ENCODE measurements at regions not wholly inside any gene's neighbourhood (a gene's known extent, or its start where the extent isn't known, plus 50 kb on each side); places are given as distances from the start of the nearest gene placed in this dataset.

- TF ChIP-seq CTCF (IDR thresholded peaks at IDR 0.05) = no peak
- H3K27me3 Mint-ChIP-seq (ENCODE audit: insufficient read depth) = peaks cover 5% of the 10 kb centered on the region; the same call in 1 of the 2 replicates
- H3K36me3 Mint-ChIP-seq (ENCODE audit: low read depth) = no peaks in the 10 kb centered on the region
- no peak for DNase-seq
- H3K27ac Mint-ChIP-seq = no peak overlapping the region
- no peaks in the 10 kb centered on the region for H3K9me3 Mint-ChIP-seq
- H3K4me1 Mint-ChIP-seq (ENCODE audit: low read depth) = peaks cover 8% of the 10 kb centered on the region; the same call in 1 of the 2 replicates
- no peak overlapping the region for H3K4me3 Mint-ChIP-seq
These were observed 301.5 kb upstream of the MGAT5 start for GRCh38 chr2:133952420-133952819.

- TF ChIP-seq CTCF (IDR thresholded peaks at IDR 0.05) = no peak
- Mint-ChIP-seq H3K4me1 (ENCODE audit: low read depth) (peaks cover 8% of the 10 kb centered on the region; the same call in 1 of the 2 replicates), H3K27ac (no peak overlapping the region), H3K27me3 (ENCODE audit: insufficient read depth) (peaks cover 5% of the 10 kb centered on the region; the same call in 1 of the 2 replicates), H3K36me3 (ENCODE audit: low read depth) (no peaks in the 10 kb centered on the region), H3K9me3 (no peaks in the 10 kb centered on the region), H3K4me3 (no peak overlapping the region)
- no peak for DNase-seq
These were observed 301.0 kb upstream of the MGAT5 start for GRCh38 chr2:133952896-133953295.

- no peaks in the 10 kb centered on the region for H3K9me3 Mint-ChIP-seq
- no peak overlapping the region for H3K4me3 Mint-ChIP-seq
- H3K4me1 Mint-ChIP-seq (ENCODE audit: low read depth) = peaks cover 8% of the 10 kb centered on the region; the same call in 1 of the 2 replicates
- no peak for TF ChIP-seq CTCF (IDR thresholded peaks at IDR 0.05)
- no peak overlapping the region for H3K27ac Mint-ChIP-seq
- H3K36me3 Mint-ChIP-seq (ENCODE audit: low read depth) = no peaks in the 10 kb centered on the region
- DNase-seq = no peak
- H3K27me3 Mint-ChIP-seq (ENCODE audit: insufficient read depth) = peaks cover 5% of the 10 kb centered on the region; the same call in 1 of the 2 replicates
These were observed 300.3 kb upstream of the MGAT5 start for GRCh38 chr2:133953524-133953923.

- DNase-seq = no peak
- peaks cover 8% of the 10 kb centered on the region; the same call in 1 of the 2 replicates for H3K4me1 Mint-ChIP-seq (ENCODE audit: low read depth)
- no peaks in the 10 kb centered on the region for H3K36me3 Mint-ChIP-seq (ENCODE audit: low read depth)
- peaks cover 8% of the 10 kb centered on the region; the same call in 1 of the 2 replicates for H3K27me3 Mint-ChIP-seq (ENCODE audit: insufficient read depth)
- no peak for TF ChIP-seq CTCF (IDR thresholded peaks at IDR 0.05)
- H3K4me3 Mint-ChIP-seq = no peak overlapping the region
- H3K27ac Mint-ChIP-seq = no peak overlapping the region
- H3K9me3 Mint-ChIP-seq = no peaks in the 10 kb centered on the region
These were observed 299.2 kb upstream of the MGAT5 start for GRCh38 chr2:133954636-133955035.

GRCh38 chr2:133955169-133955568, 298.7 kb upstream of the MGAT5 start:
- H3K27me3 Mint-ChIP-seq (ENCODE audit: insufficient read depth) = peaks cover 8% of the 10 kb centered on the region; the same call in 1 of the 2 replicates
- H3K36me3 Mint-ChIP-seq (ENCODE audit: low read depth) = no peaks in the 10 kb centered on the region

More at GRCh38 chr2:133955169-133955568, 298.7 kb upstream of the MGAT5 start:
- H3K4me1 Mint-ChIP-seq (ENCODE audit: low read depth) = peaks cover 8% of the 10 kb centered on the region; the same call in 1 of the 2 replicates
- no peak for TF ChIP-seq CTCF (IDR thresholded peaks at IDR 0.05)
- no peaks in the 10 kb centered on the region for H3K9me3 Mint-ChIP-seq
- no peak overlapping the region for H3K27ac Mint-ChIP-seq
- DNase-seq = no peak
- H3K4me3 Mint-ChIP-seq = no peak overlapping the region
